PC-9 (cell line): ENCODE measurements at regions not wholly inside any gene's neighbourhood (a gene's known extent, or its start where the extent isn't known, plus 50 kb on each side); places are given as distances from the start of the nearest gene placed in this dataset.

Source experiments
- BruUV-seq: library from RNA; stranded (reverse); fragments of 400-500 nt; replicated peaks from 2 replicates; lab custom pipeline; 2021; lab: Mats Ljungman, UMichigan
- CTCF ChIA-PET: fragments of 300-600 bp; sonication (Branson Sonifier 250); formaldehyde crosslinking; loops from one replicate; lab custom pipeline; 2022; ENCODE audit warnings: antibody characterized with exemption; lab: Charles Lee
- POLR2A ChIA-PET: fragments of 300-600 bp; sonication (Branson Sonifier 250); formaldehyde crosslinking; loops from one replicate; lab custom pipeline; 2022; ENCODE audit warnings: antibody characterized with exemption; ENCODE audit not compliant: unreplicated experiment; lab: Charles Lee
- DNase-seq, 2 experiments: peaks; one replicate each; pipeline versions ENCODE4 v3.0.0 to v3.0.0-alpha.2; 2015 to 2022; ENCODE audit warnings: mixed read lengths in 1 of 2
- H2AFZ ChIP-seq: fragments of 200-600 bp; sonication (generic); 2 replicates; pipeline ENCODE4 v1.8.1; 2017; ENCODE audit warnings: antibody characterized with exemption
- H3F3A ChIP-seq: fragments of 200-600 bp; sonication (generic); 2 replicates; pipeline ENCODE4 v1.8.1; 2017; ENCODE audit warnings: antibody characterized with exemption, mild to moderate bottlenecking, low read depth; ENCODE audit not compliant: insufficient read depth
- H3K27ac ChIP-seq: fragments of 200-600 bp; sonication (generic); 2 replicates; pipeline ENCODE4 v1.6.1; 2016; ENCODE audit warnings: mixed run types
- H3K27me3 ChIP-seq: fragments of 200-600 bp; sonication (generic); 2 replicates; pipeline ENCODE4 v1.6.1; 2016; ENCODE audit warnings: low read depth, mixed run types; ENCODE audit not compliant: insufficient read depth
- H3K36me3 ChIP-seq: fragments of 200-600 bp; sonication (generic); 2 replicates; pipeline ENCODE4 v1.6.1; 2016; ENCODE audit warnings: low read depth, mixed run types
- H3K4me1 ChIP-seq: fragments of 200-600 bp; sonication (generic); replicated peaks from 2 replicates; pipeline ENCODE4 v1.6.1; 2016; ENCODE audit warnings: mixed run types; ENCODE audit not compliant: insufficient read depth
- H3K4me2 ChIP-seq: fragments of 200-600 bp; sonication (generic); 2 replicates; pipeline ENCODE4 v1.6.1; 2017; ENCODE audit warnings: mixed run types
- H3K4me3 ChIP-seq: fragments of 200-600 bp; sonication (generic); 2 replicates; pipeline ENCODE4 v1.6.1; 2016; ENCODE audit warnings: mixed run types
- H3K79me2 ChIP-seq: fragments of 200-600 bp; sonication (generic); 2 replicates; pipeline ENCODE4 v1.6.1; 2017; ENCODE audit warnings: low read depth, mixed run types
- H3K9me2 ChIP-seq: fragments of 200-600 bp; sonication (generic); 2 replicates; pipeline ENCODE4 v1.8.1; 2017; ENCODE audit warnings: mild to moderate bottlenecking; ENCODE audit not compliant: insufficient read depth
- H3K9me3 ChIP-seq: fragments of 200-600 bp; sonication (generic); 2 replicates; pipeline ENCODE4 v1.8.1; 2016; ENCODE audit warnings: low read depth; ENCODE audit not compliant: insufficient read depth
- H4K20me1 ChIP-seq: fragments of 200-600 bp; sonication (generic); 2 replicates; pipeline ENCODE4 v1.8.1; 2017; ENCODE audit not compliant: insufficient read depth
- CTCF ChIP-seq: fragments of 200-600 bp; sonication (generic); conservative IDR thresholded peaks from 2 replicates; pipeline ENCODE4 v1.6.1; 2017; ENCODE audit warnings: mixed run types, antibody characterized with exemption, mild to moderate bottlenecking, moderate library complexity
- EZH2 ChIP-seq: fragments of 200-600 bp; sonication (generic); IDR thresholded peaks from 2 replicates; pipeline ENCODE4 v1.8.0; 2017; ENCODE audit warnings: antibody characterized with exemption, low read depth
- intact Hi-C: fragments of 100-400 bp; cut with micrococcal nuclease; formaldehyde crosslinking; loops from one replicate; pipeline ENCODE4 v1.10.0; 2022; ENCODE audit not compliant: unreplicated experiment

GRCh38 chr20:56943946-56944945 lies 315.1 kb downstream of the TFAP2C start:
- no peak for DNase-seq
- Histone ChIP-seq H3K4me1 (no peaks in the 10 kb centered on the region), H3F3A (no peaks in the 10 kb centered on the region), H3K4me3 (no peak overlapping the region), H3K4me2 (no peak overlapping the region), H3K27ac (no peak overlapping the region), H3K9me3 (no peaks in the 10 kb centered on the region), H3K36me3 (no peaks in the 10 kb centered on the region), H3K79me2 (no peaks in the 10 kb centered on the region), H3K27me3 (peaks cover 8% of the 10 kb centered on the region; the same call in 1 of the 2 replicates), H2AFZ (no peak overlapping the region), H3K9me2 (no peaks in the 10 kb centered on the region), H4K20me1 (no peaks in the 10 kb centered on the region)
- CTCF ChIA-PET = interaction anchor here (0.7 kb wide), 2 partner anchors 30 to 69 kb away, joined by 3 to 5 read pairs; no protein-coding TSS in a partner anchor
- POLR2A ChIA-PET = no interaction called here
- intact Hi-C loops = no loop called here
- TF ChIP-seq CTCF = no peak
- no TSS peak for BruUV-seq

GRCh38 chr20:56945057-56945456 lies 316.0 kb downstream of the TFAP2C start:
- Histone ChIP-seq H4K20me1 (no peaks in the 10 kb centered on the region), H3K27me3 (peaks cover 8% of the 10 kb centered on the region; the same call in 1 of the 2 replicates), H3F3A (no peaks in the 10 kb centered on the region), H3K9me2 (no peaks in the 10 kb centered on the region), H2AFZ (no peak overlapping the region), H3K27ac (no peak overlapping the region), H3K4me2 (no peak overlapping the region), H3K36me3 (no peaks in the 10 kb centered on the region), H3K4me1 (no peaks in the 10 kb centered on the region), H3K9me3 (no peaks in the 10 kb centered on the region), H3K4me3 (no peak overlapping the region), H3K79me2 (no peaks in the 10 kb centered on the region)
- POLR2A ChIA-PET = no interaction called here
- no peak for DNase-seq
- CTCF ChIA-PET = interaction anchor here (0.7 kb wide), 2 partner anchors 29 to 70 kb away, joined by 3 to 5 read pairs; no protein-coding TSS in a partner anchor
- no TSS peak for BruUV-seq
- TF ChIP-seq EZH2 (no peak), CTCF (0 out of 2 replicates have a peak, but pooled peaks have one; percentile 27)
- intact Hi-C loops = no loop called here

- no peaks in the 10 kb centered on the region for H3K9me2 ChIP-seq
- H3K9me3 ChIP-seq = no peaks in the 10 kb centered on the region
- H3K36me3 ChIP-seq = no peaks in the 10 kb centered on the region
- intact Hi-C loops = no loop called here
- no peaks in the 10 kb centered on the region for H4K20me1 ChIP-seq
- no peak overlapping the region for H3K27ac ChIP-seq
- no peaks in the 10 kb centered on the region for H3F3A ChIP-seq
- H3K27me3 ChIP-seq = peaks cover 8% of the 10 kb centered on the region; the same call in 1 of the 2 replicates
- H2AFZ ChIP-seq = no peak overlapping the region
- H3K4me3 ChIP-seq = no peak overlapping the region
- no TSS peak for BruUV-seq
- ChIA-PET POLR2A (no interaction called here), CTCF (no interaction called here)
- DNase-seq = no peak
- H3K4me1 ChIP-seq = no peaks in the 10 kb centered on the region
- no peaks in the 10 kb centered on the region for H3K79me2 ChIP-seq
- TF ChIP-seq CTCF (no peak), EZH2 (no peak)
- no peak overlapping the region for H3K4me2 ChIP-seq
These were observed 316.8 kb downstream of the TFAP2C start for GRCh38 chr20:56945901-56946300.
